ENCODE measurements at regions not wholly inside any gene's neighbourhood (a gene's known extent, or its start where the extent isn't known, plus 50 kb on each side); places are given as distances from the start of the nearest gene placed in this dataset.

- no peak for TF ChIP-seq USF2 (IDR thresholded peaks at IDR 0.05; ENCODE audit: borderline replicate concordance, low read depth, low read length)
- TF ChIP-seq GABPA (IDR thresholded peaks at IDR 0.05; ENCODE audit: low read depth), result no peak
- no peak for TF ChIP-seq HSF1 (IDR thresholded peaks at IDR 0.05; ENCODE audit: low read depth, low read length)
- TF ChIP-seq KLF5 (IDR thresholded peaks at IDR 0.05; ENCODE audit: partially characterized antibody), result no peak
- no peak for TF ChIP-seq SREBF1 (IDR thresholded peaks at IDR 0.05; ENCODE audit: low read length)
- no peak for TF ChIP-seq PRDM15 (CRISPR knock-in tag; IDR thresholded peaks at IDR 0.05)
- TF ChIP-seq LARP7 (IDR thresholded peaks at IDR 0.05), result no peak
- TF ChIP-seq USF1 (IDR thresholded peaks at IDR 0.05; ENCODE audit: borderline replicate concordance, extremely low read length, insufficient read depth, low read depth, low read length), result no peak
- no peak for TF ChIP-seq POLR2AphosphoS2 (IDR thresholded peaks at IDR 0.05; ENCODE audit: low read depth, low read length)
These were observed 195.3 kb upstream of the TPK1 start (continued) for GRCh38 chr7:145031162-145031561.
